WERI-Rb-1 (cell line): ENCODE measurements at regions not wholly inside any gene's neighbourhood (a gene's known extent, or its start where the extent isn't known, plus 50 kb on each side); places are given as distances from the start of the nearest gene placed in this dataset.

Experiments used
- DNase-seq: peaks from one replicate; pipeline ENCODE4 v3.0.0-alpha.2; 2020
- H3K27ac ChIP-seq: fragments of 250-450 bp; sonication (Bioruptor Pico); 2 replicates; pipeline ENCODE4 v1.5.1; 2020; ENCODE audit warnings: mild to moderate bottlenecking, moderate library complexity
- H3K27me3 ChIP-seq: fragments of 250-450 bp; sonication (Bioruptor Pico); 2 replicates; pipeline ENCODE4 v1.5.1; 2021; ENCODE audit warnings: mild to moderate bottlenecking, low read depth, moderate library complexity; ENCODE audit not compliant: insufficient read depth, severe bottlenecking
- H3K36me3 ChIP-seq: fragments of 250-450 bp; sonication (Bioruptor Pico); 2 replicates; pipeline ENCODE4 v1.5.1; 2020; ENCODE audit warnings: mild to moderate bottlenecking, moderate library complexity
- H3K4me3 ChIP-seq: 2 replicates; pipeline ENCODE4 v1.5.1; 2011; ENCODE audit warnings: low read depth, mild to moderate bottlenecking, control low read depth, low read length
- H3K9me3 ChIP-seq: fragments of 250-450 bp; sonication (Bioruptor Pico); 2 replicates; pipeline ENCODE4 v1.5.1; 2021; ENCODE audit warnings: mild to moderate bottlenecking, moderate library complexity; ENCODE audit not compliant: severe bottlenecking
- CTCF ChIP-seq: IDR thresholded peaks from 2 replicates; pipeline ENCODE4 v1.5.1; 2011; ENCODE audit warnings: low read depth, mild to moderate bottlenecking, control low read depth, inconsistent platforms, low read length

- Histone ChIP-seq H3K36me3 (no peaks in the 10 kb centered on the region), H3K27ac (no peak overlapping the region), H3K9me3 (peaks cover 2% of the 10 kb centered on the region), H3K4me3 (no peak overlapping the region), H3K27me3 (no peaks in the 10 kb centered on the region)
- no peak for TF ChIP-seq CTCF
- no peak for DNase-seq
Observed at GRCh38 chr20:46832555-46832954, 62.1 kb upstream of the EYA2 start.

GRCh38 chr20:46833360-46833759, 61.3 kb upstream of the EYA2 start:
- no peak overlapping the region for H3K27ac ChIP-seq
- H3K9me3 ChIP-seq = peaks cover 2% of the 10 kb centered on the region
- no peak for DNase-seq
- no peaks in the 10 kb centered on the region for H3K27me3 ChIP-seq
- TF ChIP-seq CTCF = no peak
- no peak overlapping the region for H3K4me3 ChIP-seq
- H3K36me3 ChIP-seq = no peaks in the 10 kb centered on the region

GRCh38 chr20:46835418-46835817, 59.2 kb upstream of the EYA2 start:
- H3K4me3 ChIP-seq = no peak overlapping the region
- H3K27me3 ChIP-seq = no peaks in the 10 kb centered on the region
- H3K36me3 ChIP-seq = no peaks in the 10 kb centered on the region
- H3K27ac ChIP-seq = no peak overlapping the region
- no peaks in the 10 kb centered on the region for H3K9me3 ChIP-seq
- DNase-seq = no peak
- TF ChIP-seq CTCF = no peak

GRCh38 chr20:46837083-46837482, 57.6 kb upstream of the EYA2 start:
- no peak overlapping the region for H3K4me3 ChIP-seq
- no peak overlapping the region for H3K27ac ChIP-seq
- H3K36me3 ChIP-seq = no peaks in the 10 kb centered on the region
- H3K9me3 ChIP-seq = no peaks in the 10 kb centered on the region
- no peak for DNase-seq
- no peaks in the 10 kb centered on the region for H3K27me3 ChIP-seq
- no peak for TF ChIP-seq CTCF

- Histone ChIP-seq H3K27me3 (no peaks in the 10 kb centered on the region), H3K27ac (no peak overlapping the region), H3K9me3 (no peaks in the 10 kb centered on the region), H3K4me3 (no peak overlapping the region), H3K36me3 (no peaks in the 10 kb centered on the region)
- DNase-seq = no peak
- no peak for TF ChIP-seq CTCF
Observed at GRCh38 chr20:46838011-46838410, 56.6 kb upstream of the EYA2 start.

- H3K4me3 ChIP-seq = no peak overlapping the region
- no peaks in the 10 kb centered on the region for H3K9me3 ChIP-seq
- H3K36me3 ChIP-seq = no peaks in the 10 kb centered on the region
- no peak overlapping the region for H3K27ac ChIP-seq
- no peaks in the 10 kb centered on the region for H3K27me3 ChIP-seq
- no peak for DNase-seq
- no peak for TF ChIP-seq CTCF
Observed at GRCh38 chr20:46840054-46840729, 54.5 kb upstream of the EYA2 start.
